ENCODE measurements at regions not wholly inside any gene's neighbourhood (a gene's known extent, or its start where the extent isn't known, plus 50 kb on each side); places are given as distances from the start of the nearest gene placed in this dataset.

DNA sequence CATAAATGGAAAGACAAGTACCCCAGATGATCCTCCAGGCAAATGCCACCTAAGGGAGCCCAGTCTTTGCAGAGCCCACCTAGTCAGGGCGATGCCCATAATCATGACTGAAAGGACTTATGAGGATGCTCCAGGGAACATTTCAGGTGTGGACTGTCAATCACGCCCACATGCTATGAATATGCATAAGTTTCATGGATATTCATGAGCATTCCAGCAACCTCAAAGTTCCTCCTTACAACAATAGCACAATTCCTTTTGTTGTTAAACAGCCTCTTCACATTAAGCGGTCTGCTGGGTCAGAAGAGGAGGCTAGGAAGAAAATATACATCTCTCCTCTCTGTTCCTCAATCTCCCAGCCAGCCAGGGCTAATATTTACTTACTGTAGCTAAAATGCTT is 161.6 kb downstream of the C5orf15 start:
- TF ChIP-seq, protein P1, sequence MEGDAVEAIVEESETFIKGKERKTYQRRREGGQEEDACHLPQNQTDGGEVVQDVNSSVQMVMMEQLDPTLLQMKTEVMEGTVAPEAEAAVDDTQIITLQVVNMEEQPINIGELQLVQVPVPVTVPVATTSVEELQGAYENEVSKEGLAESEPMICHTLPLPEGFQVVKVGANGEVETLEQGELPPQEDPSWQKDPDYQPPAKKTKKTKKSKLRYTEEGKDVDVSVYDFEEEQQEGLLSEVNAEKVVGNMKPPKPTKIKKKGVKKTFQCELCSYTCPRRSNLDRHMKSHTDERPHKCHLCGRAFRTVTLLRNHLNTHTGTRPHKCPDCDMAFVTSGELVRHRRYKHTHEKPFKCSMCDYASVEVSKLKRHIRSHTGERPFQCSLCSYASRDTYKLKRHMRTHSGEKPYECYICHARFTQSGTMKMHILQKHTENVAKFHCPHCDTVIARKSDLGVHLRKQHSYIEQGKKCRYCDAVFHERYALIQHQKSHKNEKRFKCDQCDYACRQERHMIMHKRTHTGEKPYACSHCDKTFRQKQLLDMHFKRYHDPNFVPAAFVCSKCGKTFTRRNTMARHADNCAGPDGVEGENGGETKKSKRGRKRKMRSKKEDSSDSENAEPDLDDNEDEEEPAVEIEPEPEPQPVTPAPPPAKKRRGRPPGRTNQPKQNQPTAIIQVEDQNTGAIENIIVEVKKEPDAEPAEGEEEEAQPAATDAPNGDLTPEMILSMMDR (IDR thresholded peaks at IDR 0.05; ENCODE audit: insufficient read depth, low read length): no peak
- no peak overlapping the region for H3K4me3 ChIP-seq (ENCODE audit: low read depth, low read length)
- no peak for DNase-seq (ENCODE audit: low read depth)

DNA sequence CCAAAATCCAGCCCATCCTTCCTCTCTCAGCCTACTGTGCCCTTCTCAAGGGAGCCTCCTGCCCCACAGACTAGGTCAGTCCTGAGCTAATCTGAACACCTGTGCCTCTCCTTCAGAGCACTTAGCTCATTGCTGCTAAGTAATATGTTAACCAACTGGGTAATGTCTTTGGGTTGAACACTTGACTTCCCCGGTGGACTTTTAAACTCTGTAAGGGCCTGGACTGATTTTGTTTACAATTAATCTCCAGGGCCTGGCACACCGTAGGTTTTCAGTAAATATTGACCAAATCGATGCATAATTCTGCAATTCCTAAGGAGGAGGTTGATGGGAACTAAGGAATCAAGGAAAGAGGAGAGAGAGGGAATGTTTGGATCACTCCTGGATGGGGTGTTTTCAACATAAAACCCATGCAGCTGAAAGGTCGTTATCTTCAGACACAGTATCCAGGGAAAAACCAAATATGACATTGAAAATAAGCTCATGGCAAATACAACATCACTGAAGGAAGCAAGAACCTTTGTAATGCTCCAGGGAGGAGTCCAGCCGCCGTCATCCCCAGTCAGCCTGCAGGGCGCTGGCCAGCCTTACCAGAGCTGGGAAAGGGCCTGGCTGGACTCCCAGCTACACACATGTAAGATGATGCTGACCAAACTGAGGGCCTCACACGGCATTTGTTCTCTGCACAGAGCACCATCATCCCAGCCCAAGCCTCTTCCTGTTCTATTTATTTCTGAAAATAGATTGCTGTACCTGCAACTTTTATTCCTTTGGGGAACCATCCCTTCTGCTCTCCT is 166.3 kb downstream of the C5orf15 start:
- peak; percentile 82 for DNase-seq (ENCODE audit: low read depth)
- no peak overlapping the region for H3K4me3 ChIP-seq (ENCODE audit: low read depth, low read length)
- TF ChIP-seq, protein P1 (IDR thresholded peaks at IDR 0.05; ENCODE audit: insufficient read depth, low read length): no peak

DNA sequence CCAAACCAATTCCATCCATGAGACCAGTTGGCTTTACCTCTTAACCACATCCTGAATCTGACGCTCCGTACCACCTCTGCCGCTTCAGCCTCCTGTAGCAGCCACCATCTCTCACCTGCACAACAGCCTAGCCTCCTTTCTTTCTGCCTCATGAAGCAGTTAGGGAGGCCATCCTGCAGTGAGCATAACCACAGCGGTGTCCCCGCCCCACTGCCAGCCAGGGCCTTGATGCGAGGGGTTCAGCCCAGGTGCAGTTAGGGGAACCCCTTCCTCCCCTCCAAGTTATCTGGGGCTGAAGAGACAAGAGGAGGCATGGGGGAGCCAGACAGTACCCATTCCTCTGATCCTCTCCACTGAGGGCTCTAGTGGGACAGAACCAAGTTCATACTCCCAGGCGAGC is 167.0 kb downstream of the C5orf15 start:
- no peak for DNase-seq (ENCODE audit: low read depth)
- no peak overlapping the region for H3K4me3 ChIP-seq (ENCODE audit: low read depth, low read length)
- TF ChIP-seq, protein P1 (IDR thresholded peaks at IDR 0.05; ENCODE audit: insufficient read depth, low read length): no peak

DNA sequence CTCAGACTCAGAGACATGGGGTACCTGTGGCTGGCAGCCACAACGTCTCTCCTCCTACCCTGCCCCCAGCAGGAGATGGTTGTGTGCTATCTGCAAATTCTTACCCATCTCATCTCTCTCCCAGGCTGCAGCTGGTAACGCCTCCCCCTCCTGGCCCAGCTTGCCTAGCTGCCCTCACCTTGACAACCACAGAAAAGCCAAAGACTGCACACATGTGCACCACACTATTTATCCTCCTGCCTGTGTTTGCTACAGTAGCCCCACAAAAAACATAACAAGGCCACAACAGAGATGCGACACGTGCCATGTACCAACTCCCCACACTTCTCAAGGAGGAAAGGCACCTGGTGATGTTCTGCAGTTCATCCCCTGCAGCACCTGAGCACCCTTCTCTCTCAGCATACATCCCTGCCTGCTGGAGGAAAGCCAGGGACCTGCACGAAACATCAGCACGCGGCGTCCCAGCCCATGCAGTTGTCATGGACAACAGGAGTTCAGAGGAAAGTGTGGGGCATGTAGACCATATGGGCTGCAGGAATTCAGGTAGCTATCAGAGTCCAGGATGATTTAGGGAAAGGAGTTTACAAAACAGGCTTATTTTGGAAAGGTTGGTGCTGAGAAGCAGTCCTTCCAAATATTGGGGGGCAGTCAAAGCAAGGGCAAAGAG is 168.7 kb downstream of the C5orf15 start:
- TF ChIP-seq, protein P1 (IDR thresholded peaks at IDR 0.05; ENCODE audit: insufficient read depth, low read length): no peak
- H3K4me3 ChIP-seq (ENCODE audit: low read depth, low read length): no peak overlapping the region
- no peak for DNase-seq (ENCODE audit: low read depth)

DNA sequence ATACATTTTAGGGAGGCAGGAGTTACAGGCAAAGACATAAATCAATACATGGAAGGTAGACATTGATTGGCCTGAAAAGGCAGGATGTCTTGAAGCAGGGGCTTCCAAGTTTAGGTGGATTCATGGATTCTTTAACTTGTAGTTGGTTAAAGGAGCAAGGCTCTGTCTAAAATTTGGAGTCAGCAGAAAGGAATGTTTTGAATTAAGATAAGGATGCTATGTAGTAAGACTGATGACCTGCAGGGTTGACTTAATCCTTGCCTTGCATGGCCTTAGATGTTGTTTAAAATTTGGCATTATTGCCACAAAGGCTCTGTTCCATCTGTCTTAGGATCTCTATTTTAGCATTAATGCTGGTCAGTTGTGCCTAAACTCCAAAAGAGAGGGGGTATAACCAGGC is 171.3 kb downstream of the C5orf15 start:
- TF ChIP-seq, protein P1 (IDR thresholded peaks at IDR 0.05; ENCODE audit: insufficient read depth, low read length): no peak
- no peak overlapping the region for H3K4me3 ChIP-seq (ENCODE audit: low read depth, low read length)
- DNase-seq (ENCODE audit: low read depth): peak; percentile 64

DNA sequence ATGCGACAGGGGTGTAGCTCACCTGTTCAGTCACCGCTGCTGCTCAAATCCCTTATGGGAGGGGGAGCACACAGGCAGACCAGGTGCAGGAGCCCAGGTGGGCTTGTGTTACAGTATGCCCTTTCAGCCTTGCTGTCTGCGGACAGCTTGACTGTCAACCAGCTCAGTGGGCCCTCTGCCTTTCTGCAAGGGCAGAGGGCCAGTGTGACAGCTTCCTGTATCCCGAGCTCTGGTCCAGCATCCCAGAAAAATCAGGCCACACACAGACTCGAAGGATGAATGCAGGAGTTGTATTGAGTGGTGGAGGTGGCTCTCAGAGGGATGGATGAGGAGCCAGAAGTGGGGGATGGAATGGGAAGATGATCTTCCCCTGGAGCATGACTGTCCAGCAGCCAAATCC is 172.2 kb downstream of the C5orf15 start:
- TF ChIP-seq, protein P1 (IDR thresholded peaks at IDR 0.05; ENCODE audit: insufficient read depth, low read length): no peak
- no peak for DNase-seq (ENCODE audit: low read depth)
- H3K4me3 ChIP-seq (ENCODE audit: low read depth, low read length): no peak overlapping the region

All from fibroblast of the aortic adventitia (primary cell).